GM23338 (cell line): ENCODE measurements at regions not wholly inside any gene's neighbourhood (a gene's known extent, or its start where the extent isn't known, plus 50 kb on each side); places are given as distances from the start of the nearest gene placed in this dataset.

Source experiments
- CREB1 ChIP-seq: fragments of 250-450 bp; sonication (Bioruptor Pico); IDR thresholded peaks from 2 replicates; pipeline ENCODE4 v1.5.0; 2020; ENCODE audit warnings: low read depth, mild to moderate bottlenecking, moderate library complexity
- EZH2 ChIP-seq: fragments of 200-600 bp; sonication (generic); IDR thresholded peaks from one replicate; pipeline ENCODE4 v1.8.0; 2017; ENCODE audit warnings: antibody characterized with exemption, mild to moderate bottlenecking, low read depth; ENCODE audit not compliant: unreplicated experiment
- EZH2phosphoT487 ChIP-seq: fragments of 200-600 bp; sonication (generic); IDR thresholded peaks from one replicate; pipeline ENCODE4 v1.8.1; 2018; ENCODE audit warnings: antibody characterized with exemption; ENCODE audit not compliant: unreplicated experiment
- POLR2AphosphoS5 ChIP-seq: IDR thresholded peaks from 2 replicates; pipeline ENCODE4 v1.6.1; 2016; ENCODE audit warnings: antibody characterized with exemption, low read depth
- REST ChIP-seq: IDR thresholded peaks from one replicate; pipeline ENCODE4 v1.6.1; 2018; ENCODE audit warnings: antibody characterized with exemption; ENCODE audit not compliant: unreplicated experiment
- TF ChIP-seq, protein P1 (sequence below), 2 experiments: fragments of 200-600 bp in 1 of 2; sonication (generic) in 1 of 2; conservative IDR thresholded peaks; 2 replicates each; pipeline versions ENCODE4 v1.5.1 to v1.6.1; 2016 to 2017; ENCODE audit warnings: antibody characterized with exemption in 2 of 2, low read depth in 2 of 2, mild to moderate bottlenecking in 2 of 2, moderate library complexity in 1 of 2
- TF ChIP-seq, protein P2 (sequence below): IDR thresholded peaks from 2 replicates; pipeline ENCODE4 v1.6.1; 2016; ENCODE audit warnings: antibody characterized with exemption

- TF ChIP-seq, protein P1, sequence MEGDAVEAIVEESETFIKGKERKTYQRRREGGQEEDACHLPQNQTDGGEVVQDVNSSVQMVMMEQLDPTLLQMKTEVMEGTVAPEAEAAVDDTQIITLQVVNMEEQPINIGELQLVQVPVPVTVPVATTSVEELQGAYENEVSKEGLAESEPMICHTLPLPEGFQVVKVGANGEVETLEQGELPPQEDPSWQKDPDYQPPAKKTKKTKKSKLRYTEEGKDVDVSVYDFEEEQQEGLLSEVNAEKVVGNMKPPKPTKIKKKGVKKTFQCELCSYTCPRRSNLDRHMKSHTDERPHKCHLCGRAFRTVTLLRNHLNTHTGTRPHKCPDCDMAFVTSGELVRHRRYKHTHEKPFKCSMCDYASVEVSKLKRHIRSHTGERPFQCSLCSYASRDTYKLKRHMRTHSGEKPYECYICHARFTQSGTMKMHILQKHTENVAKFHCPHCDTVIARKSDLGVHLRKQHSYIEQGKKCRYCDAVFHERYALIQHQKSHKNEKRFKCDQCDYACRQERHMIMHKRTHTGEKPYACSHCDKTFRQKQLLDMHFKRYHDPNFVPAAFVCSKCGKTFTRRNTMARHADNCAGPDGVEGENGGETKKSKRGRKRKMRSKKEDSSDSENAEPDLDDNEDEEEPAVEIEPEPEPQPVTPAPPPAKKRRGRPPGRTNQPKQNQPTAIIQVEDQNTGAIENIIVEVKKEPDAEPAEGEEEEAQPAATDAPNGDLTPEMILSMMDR (conservative IDR thresholded peaks at IDR 0.05; ENCODE audit: low read depth in 2 of 2), result no peak
- no peak for TF ChIP-seq POLR2AphosphoS5
- no peak for TF ChIP-seq REST
- TF ChIP-seq EZH2, result no peak
- no peak for TF ChIP-seq EZH2phosphoT487
- TF ChIP-seq, protein P2, sequence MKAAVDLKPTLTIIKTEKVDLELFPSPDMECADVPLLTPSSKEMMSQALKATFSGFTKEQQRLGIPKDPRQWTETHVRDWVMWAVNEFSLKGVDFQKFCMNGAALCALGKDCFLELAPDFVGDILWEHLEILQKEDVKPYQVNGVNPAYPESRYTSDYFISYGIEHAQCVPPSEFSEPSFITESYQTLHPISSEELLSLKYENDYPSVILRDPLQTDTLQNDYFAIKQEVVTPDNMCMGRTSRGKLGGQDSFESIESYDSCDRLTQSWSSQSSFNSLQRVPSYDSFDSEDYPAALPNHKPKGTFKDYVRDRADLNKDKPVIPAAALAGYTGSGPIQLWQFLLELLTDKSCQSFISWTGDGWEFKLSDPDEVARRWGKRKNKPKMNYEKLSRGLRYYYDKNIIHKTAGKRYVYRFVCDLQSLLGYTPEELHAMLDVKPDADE, result no peak
- no peak for TF ChIP-seq CREB1 (CRISPR knock-in tag)
Observed at GRCh38 chr16:82357237-82357636, 187.2 kb upstream of the MPHOSPH6 start.
